ENCODE measurements at regions not wholly inside any gene's neighbourhood (a gene's known extent, or its start where the extent isn't known, plus 50 kb on each side); places are given as distances from the start of the nearest gene placed in this dataset.

DNA sequence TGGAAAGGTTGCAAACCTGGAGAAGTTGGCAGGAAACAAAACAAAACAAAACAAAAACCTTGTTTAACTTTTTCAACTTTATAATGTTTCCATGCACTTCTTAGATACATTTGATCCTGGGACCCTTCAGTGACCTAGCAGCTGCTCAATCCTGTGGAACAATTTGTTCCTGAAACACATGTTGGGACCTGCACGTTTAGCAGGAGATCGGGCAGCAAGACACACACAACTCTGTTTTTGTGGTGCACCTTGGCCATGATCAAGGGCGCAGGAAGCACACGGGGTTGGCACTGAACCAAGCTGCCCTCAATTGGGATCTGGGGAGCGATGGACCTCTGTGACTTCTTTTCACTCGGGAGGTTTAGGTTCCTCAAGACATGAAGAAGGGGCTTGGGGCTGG lies 268.7 kb downstream of the LOXHD1 start:
- TF ChIP-seq, protein P1, sequence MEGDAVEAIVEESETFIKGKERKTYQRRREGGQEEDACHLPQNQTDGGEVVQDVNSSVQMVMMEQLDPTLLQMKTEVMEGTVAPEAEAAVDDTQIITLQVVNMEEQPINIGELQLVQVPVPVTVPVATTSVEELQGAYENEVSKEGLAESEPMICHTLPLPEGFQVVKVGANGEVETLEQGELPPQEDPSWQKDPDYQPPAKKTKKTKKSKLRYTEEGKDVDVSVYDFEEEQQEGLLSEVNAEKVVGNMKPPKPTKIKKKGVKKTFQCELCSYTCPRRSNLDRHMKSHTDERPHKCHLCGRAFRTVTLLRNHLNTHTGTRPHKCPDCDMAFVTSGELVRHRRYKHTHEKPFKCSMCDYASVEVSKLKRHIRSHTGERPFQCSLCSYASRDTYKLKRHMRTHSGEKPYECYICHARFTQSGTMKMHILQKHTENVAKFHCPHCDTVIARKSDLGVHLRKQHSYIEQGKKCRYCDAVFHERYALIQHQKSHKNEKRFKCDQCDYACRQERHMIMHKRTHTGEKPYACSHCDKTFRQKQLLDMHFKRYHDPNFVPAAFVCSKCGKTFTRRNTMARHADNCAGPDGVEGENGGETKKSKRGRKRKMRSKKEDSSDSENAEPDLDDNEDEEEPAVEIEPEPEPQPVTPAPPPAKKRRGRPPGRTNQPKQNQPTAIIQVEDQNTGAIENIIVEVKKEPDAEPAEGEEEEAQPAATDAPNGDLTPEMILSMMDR (IDR thresholded peaks at IDR 0.05; ENCODE audit: low read depth, low read length, poor library complexity, severe bottlenecking): no peak
- TF ChIP-seq EZH2phosphoT487 (IDR thresholded peaks at IDR 0.05; ENCODE audit: borderline replicate concordance, low read length): no peak

All from DOHH2 (cell line).